ENCODE measurements at regions not wholly inside any gene's neighbourhood (a gene's known extent, or its start where the extent isn't known, plus 50 kb on each side); places are given as distances from the start of the nearest gene placed in this dataset.

- no peak overlapping the region for H3K4me3 ChIP-seq (ENCODE audit: low read length)
- H3K27me3 ChIP-seq (ENCODE audit: low read depth, low read length): no peaks in the 10 kb centered on the region
- H3K36me3 ChIP-seq (replicated peaks; ENCODE audit: low read depth, low read length): no peaks in the 10 kb centered on the region
- H3K9ac ChIP-seq (ENCODE audit: low read length): no peak overlapping the region
- TF ChIP-seq EZH2phosphoT487 (IDR thresholded peaks at IDR 0.05; ENCODE audit: low read depth): no peak
- TF ChIP-seq, protein P1, sequence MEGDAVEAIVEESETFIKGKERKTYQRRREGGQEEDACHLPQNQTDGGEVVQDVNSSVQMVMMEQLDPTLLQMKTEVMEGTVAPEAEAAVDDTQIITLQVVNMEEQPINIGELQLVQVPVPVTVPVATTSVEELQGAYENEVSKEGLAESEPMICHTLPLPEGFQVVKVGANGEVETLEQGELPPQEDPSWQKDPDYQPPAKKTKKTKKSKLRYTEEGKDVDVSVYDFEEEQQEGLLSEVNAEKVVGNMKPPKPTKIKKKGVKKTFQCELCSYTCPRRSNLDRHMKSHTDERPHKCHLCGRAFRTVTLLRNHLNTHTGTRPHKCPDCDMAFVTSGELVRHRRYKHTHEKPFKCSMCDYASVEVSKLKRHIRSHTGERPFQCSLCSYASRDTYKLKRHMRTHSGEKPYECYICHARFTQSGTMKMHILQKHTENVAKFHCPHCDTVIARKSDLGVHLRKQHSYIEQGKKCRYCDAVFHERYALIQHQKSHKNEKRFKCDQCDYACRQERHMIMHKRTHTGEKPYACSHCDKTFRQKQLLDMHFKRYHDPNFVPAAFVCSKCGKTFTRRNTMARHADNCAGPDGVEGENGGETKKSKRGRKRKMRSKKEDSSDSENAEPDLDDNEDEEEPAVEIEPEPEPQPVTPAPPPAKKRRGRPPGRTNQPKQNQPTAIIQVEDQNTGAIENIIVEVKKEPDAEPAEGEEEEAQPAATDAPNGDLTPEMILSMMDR (IDR thresholded peaks at IDR 0.05; ENCODE audit: low read depth, low read length): no peak
- H2AFZ ChIP-seq (ENCODE audit: low read depth, low read length): no peak overlapping the region
- no peaks in the 10 kb centered on the region for H3K9me3 ChIP-seq (ENCODE audit: insufficient read depth, low read length)
- no peak overlapping the region for H3K27ac ChIP-seq (ENCODE audit: low read length)
- H3K4me2 ChIP-seq (ENCODE audit: low read length): no peak overlapping the region
- no peaks in the 10 kb centered on the region for H4K20me1 ChIP-seq (ENCODE audit: insufficient read depth, low read length)
- no peaks in the 10 kb centered on the region for H3K79me2 ChIP-seq (ENCODE audit: low read length)
- no peaks in the 10 kb centered on the region; the same call in 1 of the 2 replicates for H3K4me1 ChIP-seq (ENCODE audit: low read length)
These were observed 77.3 kb upstream of the NEK7 start for GRCh38 chr1:198079432-198079951.

GRCh38 chr1:198082576-198082975 lies 74.2 kb upstream of the NEK7 start:
- no peaks in the 10 kb centered on the region for H3K9me3 ChIP-seq (ENCODE audit: insufficient read depth, low read length)

DNA sequence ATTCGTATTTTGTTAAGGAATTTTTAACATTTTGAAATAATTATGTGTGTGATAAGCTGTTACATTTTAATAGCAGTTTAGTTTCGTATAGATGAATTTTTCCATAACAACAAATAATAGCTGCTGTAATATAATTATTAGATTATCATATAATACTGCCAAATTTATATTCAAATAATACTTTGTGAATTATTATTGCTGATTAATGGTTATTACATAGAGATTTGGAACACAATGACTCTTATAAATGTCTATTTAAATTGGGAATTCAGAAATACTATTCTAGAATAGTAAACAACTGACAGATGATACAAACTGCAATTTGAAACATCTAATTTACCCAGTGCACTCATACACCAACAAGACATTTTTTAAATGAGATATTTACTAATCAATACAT lies 73.2 kb upstream of the NEK7 start:
- no peaks in the 10 kb centered on the region for H4K20me1 ChIP-seq (ENCODE audit: insufficient read depth, low read length)
- no peak overlapping the region for H3K4me3 ChIP-seq (ENCODE audit: low read length)
- H3K27ac ChIP-seq (ENCODE audit: low read length): no peak overlapping the region
- H3K79me2 ChIP-seq (ENCODE audit: low read length): no peaks in the 10 kb centered on the region
- TF ChIP-seq, protein P1 (IDR thresholded peaks at IDR 0.05; ENCODE audit: low read depth, low read length): no peak
- TF ChIP-seq EZH2phosphoT487 (IDR thresholded peaks at IDR 0.05; ENCODE audit: low read depth): no peak
- no peaks in the 10 kb centered on the region for H3K9me3 ChIP-seq (ENCODE audit: insufficient read depth, low read length)
- H3K36me3 ChIP-seq (replicated peaks; ENCODE audit: low read depth, low read length): no peaks in the 10 kb centered on the region
- H3K4me1 ChIP-seq (ENCODE audit: low read length): peaks cover 2% of the 10 kb centered on the region
- H3K27me3 ChIP-seq (ENCODE audit: low read depth, low read length): 0 out of 2 replicates have a peak, but pooled peaks cover 3% of the 10 kb centered on the region
- H2AFZ ChIP-seq (ENCODE audit: low read depth, low read length): no peak overlapping the region
- no peak overlapping the region for H3K4me2 ChIP-seq (ENCODE audit: low read length)
- no peak overlapping the region for H3K9ac ChIP-seq (ENCODE audit: low read length)

More at GRCh38 chr1:198082576-198082975, 74.2 kb upstream of the NEK7 start:
- Histone ChIP-seq H3K27ac (ENCODE audit: low read length) (no peak overlapping the region), H3K4me2 (ENCODE audit: low read length) (no peak overlapping the region), H3K4me1 (ENCODE audit: low read length) (no peaks in the 10 kb centered on the region; the same call in 1 of the 2 replicates), H3K27me3 (ENCODE audit: low read depth, low read length) (0 out of 2 replicates have a peak, but pooled peaks cover 3% of the 10 kb centered on the region), H3K9ac (ENCODE audit: low read length) (no peak overlapping the region), H3K4me3 (ENCODE audit: low read length) (no peak overlapping the region), H3K79me2 (ENCODE audit: low read length) (no peaks in the 10 kb centered on the region), H4K20me1 (ENCODE audit: insufficient read depth, low read length) (no peaks in the 10 kb centered on the region), H3K36me3 (replicated peaks; ENCODE audit: low read depth, low read length) (no peaks in the 10 kb centered on the region), H2AFZ (ENCODE audit: low read depth, low read length) (no peak overlapping the region)
- TF ChIP-seq EZH2phosphoT487 (IDR thresholded peaks at IDR 0.05; ENCODE audit: low read depth): no peak
- TF ChIP-seq, protein P1 (IDR thresholded peaks at IDR 0.05; ENCODE audit: low read depth, low read length): no peak

DNA sequence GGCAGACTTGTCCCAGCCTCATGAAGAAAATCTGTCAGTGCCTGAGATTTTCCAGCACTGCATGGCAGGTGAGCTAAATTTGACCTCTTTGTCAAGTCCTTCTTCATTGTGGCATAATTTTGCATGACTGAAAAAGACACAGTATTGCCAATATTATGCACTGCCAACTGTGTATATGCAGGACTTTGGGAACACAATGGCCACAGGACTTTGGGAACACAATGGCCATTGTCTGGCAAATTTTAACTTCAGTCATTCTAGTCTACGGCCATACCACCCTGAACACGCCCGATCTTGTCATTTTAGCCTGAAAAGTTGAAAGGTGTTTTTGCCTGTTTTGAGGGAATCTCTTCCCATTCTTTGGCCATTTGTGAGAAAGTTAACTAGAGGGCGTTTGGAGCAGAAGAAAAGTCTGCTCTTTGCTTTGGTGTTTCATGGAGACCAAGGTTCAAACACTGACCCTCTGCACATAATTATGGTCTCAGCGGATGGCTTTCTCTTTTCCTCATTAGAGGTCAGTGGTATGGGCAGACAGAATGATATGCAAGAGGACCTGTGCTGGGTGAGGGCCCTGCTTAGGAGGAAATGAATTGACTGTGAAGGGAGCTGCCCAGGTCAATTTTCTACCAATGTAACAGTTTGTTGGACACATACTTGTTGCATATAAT lies 72.4 kb upstream of the NEK7 start:
- Histone ChIP-seq H3K9me3 (ENCODE audit: insufficient read depth, low read length) (no peaks in the 10 kb centered on the region), H3K27me3 (ENCODE audit: low read depth, low read length) (0 out of 2 replicates have a peak, but pooled peaks cover 3% of the 10 kb centered on the region), H3K9ac (ENCODE audit: low read length) (no peak overlapping the region), H2AFZ (ENCODE audit: low read depth, low read length) (no peak overlapping the region), H3K27ac (ENCODE audit: low read length) (no peak overlapping the region), H4K20me1 (ENCODE audit: insufficient read depth, low read length) (no peaks in the 10 kb centered on the region), H3K4me3 (ENCODE audit: low read length) (no peak overlapping the region), H3K36me3 (replicated peaks; ENCODE audit: low read depth, low read length) (no peaks in the 10 kb centered on the region), H3K4me2 (ENCODE audit: low read length) (no peak overlapping the region), H3K79me2 (ENCODE audit: low read length) (no peaks in the 10 kb centered on the region), H3K4me1 (ENCODE audit: low read length) (peaks cover 4% of the 10 kb centered on the region)
- TF ChIP-seq EZH2phosphoT487 (IDR thresholded peaks at IDR 0.05; ENCODE audit: low read depth): no peak
- TF ChIP-seq, protein P1 (IDR thresholded peaks at IDR 0.05; ENCODE audit: low read depth, low read length): no peak
